Keratinocyte (primary cell): ENCODE measurements at regions not wholly inside any gene's neighbourhood (a gene's known extent, or its start where the extent isn't known, plus 50 kb on each side); places are given as distances from the start of the nearest gene placed in this dataset.

ENCODE experiments used
- CTCF ChIP-seq, 3 experiments: IDR thresholded peaks in 1 of 3; conservative IDR thresholded peaks in 1 of 3; optimal IDR thresholded peaks in 1 of 3; 2 replicates in 2 of 3; 3 replicates in 1 of 3; pipeline versions ENCODE3 to v1.5.1; 2011; ENCODE audit warnings: low read length in 3 of 3, mild to moderate bottlenecking in 3 of 3, moderate library complexity in 2 of 3, control low read depth in 1 of 3, inconsistent platforms in 1 of 3; ENCODE audit not compliant: insufficient read depth in 2 of 3; ENCODE audit errors: extremely low read depth in 1 of 3
- EZH2 ChIP-seq: IDR thresholded peaks from one replicate; pipeline ENCODE4 v1.6.1; 2012; ENCODE audit warnings: inconsistent platforms, mild to moderate bottlenecking, low read length, moderate library complexity

GRCh38 chr6:148271711-148272439 is 70.8 kb upstream of the SASH1 start:
- TF ChIP-seq CTCF (optimal IDR thresholded peaks at IDR 0.05 in 1 of 3, IDR thresholded peaks at IDR 0.05 in 1 of 3, conservative IDR thresholded peaks at IDR 0.05 in 1 of 3; ENCODE audit: extremely low read depth in 1 of 3, insufficient read depth in 2 of 3, low read length in 3 of 3) (no peak), EZH2 (no peak)
